AG04450 (cell line): ENCODE measurements at regions not wholly inside any gene's neighbourhood (a gene's known extent, or its start where the extent isn't known, plus 50 kb on each side); places are given as distances from the start of the nearest gene placed in this dataset.

Source experiments
- CTCF ChIA-PET: fragments of 300-600, 350-600 bp; formaldehyde crosslinking; extraction: SDS; loops from one replicate; lab custom pipeline; 2022; ENCODE audit warnings: antibody characterized with exemption, inconsistent platforms; lab: Charles Lee
- POLR2A ChIA-PET: fragments of 350-600 bp; formaldehyde crosslinking; extraction: SDS; loops from one replicate; lab custom pipeline; 2021; ENCODE audit warnings: antibody characterized with exemption, inconsistent platforms; lab: Yijun Ruan, JAX
- DNase-seq: peaks from one replicate; pipeline ENCODE4 v3.0.0-alpha.2; 2011; ENCODE audit warnings: low read depth, low spot score
- H3K27ac ChIP-seq: one replicate; pipeline ENCODE4 v1.5.1; 2012; ENCODE audit warnings: low read depth, low read length, control low read depth
- H3K27me3 ChIP-seq: one replicate; pipeline ENCODE4 v1.6.0; 2012; ENCODE audit warnings: low read length; ENCODE audit not compliant: control insufficient read depth, insufficient read depth
- H3K4me3 ChIP-seq: 2 replicates; pipeline ENCODE4 v1.5.1; 2011; ENCODE audit warnings: mild to moderate bottlenecking, low read depth, low read length, control low read depth
- H3K9me3 ChIP-seq: 2 replicates; pipeline ENCODE4 v1.5.1; 2012; ENCODE audit warnings: low read length; ENCODE audit not compliant: control insufficient read depth, insufficient read depth
- TF ChIP-seq, protein P1 (sequence below): IDR thresholded peaks from 2 replicates; pipeline ENCODE4 v1.5.1; 2011; ENCODE audit warnings: low read depth, low read length, control low read depth, inconsistent platforms

DNA sequence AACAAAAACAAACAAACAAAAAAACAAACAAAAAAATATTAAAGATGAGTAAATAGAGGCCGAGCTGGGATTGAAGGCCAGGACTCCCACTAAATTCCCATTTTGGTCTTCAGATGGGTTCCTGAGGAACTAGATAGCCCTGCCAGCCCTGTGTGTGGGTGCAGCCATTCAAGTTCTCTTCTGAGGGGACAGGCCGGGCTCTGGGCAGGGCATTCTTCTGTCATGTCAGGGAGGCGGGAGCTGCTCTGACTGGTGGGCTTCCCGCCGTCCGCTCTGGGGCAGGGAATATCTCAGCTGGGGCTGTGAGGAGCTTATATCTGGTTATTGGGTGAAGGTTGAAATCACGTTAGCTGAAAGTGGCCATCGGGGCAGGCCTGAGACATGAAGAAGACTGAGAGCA is 127.3 kb upstream of the CXCR4 start:
- DNase-seq = no peak
- POLR2A ChIA-PET = no interaction called here
- Histone ChIP-seq H3K27me3 (no peaks in the 10 kb centered on the region), H3K27ac (no peak overlapping the region), H3K9me3 (no peaks in the 10 kb centered on the region; the same call in 1 of the 2 replicates), H3K4me3 (no peak overlapping the region)
- CTCF ChIA-PET = no interaction called here
- TF ChIP-seq, protein P1, sequence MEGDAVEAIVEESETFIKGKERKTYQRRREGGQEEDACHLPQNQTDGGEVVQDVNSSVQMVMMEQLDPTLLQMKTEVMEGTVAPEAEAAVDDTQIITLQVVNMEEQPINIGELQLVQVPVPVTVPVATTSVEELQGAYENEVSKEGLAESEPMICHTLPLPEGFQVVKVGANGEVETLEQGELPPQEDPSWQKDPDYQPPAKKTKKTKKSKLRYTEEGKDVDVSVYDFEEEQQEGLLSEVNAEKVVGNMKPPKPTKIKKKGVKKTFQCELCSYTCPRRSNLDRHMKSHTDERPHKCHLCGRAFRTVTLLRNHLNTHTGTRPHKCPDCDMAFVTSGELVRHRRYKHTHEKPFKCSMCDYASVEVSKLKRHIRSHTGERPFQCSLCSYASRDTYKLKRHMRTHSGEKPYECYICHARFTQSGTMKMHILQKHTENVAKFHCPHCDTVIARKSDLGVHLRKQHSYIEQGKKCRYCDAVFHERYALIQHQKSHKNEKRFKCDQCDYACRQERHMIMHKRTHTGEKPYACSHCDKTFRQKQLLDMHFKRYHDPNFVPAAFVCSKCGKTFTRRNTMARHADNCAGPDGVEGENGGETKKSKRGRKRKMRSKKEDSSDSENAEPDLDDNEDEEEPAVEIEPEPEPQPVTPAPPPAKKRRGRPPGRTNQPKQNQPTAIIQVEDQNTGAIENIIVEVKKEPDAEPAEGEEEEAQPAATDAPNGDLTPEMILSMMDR = no peak

DNA sequence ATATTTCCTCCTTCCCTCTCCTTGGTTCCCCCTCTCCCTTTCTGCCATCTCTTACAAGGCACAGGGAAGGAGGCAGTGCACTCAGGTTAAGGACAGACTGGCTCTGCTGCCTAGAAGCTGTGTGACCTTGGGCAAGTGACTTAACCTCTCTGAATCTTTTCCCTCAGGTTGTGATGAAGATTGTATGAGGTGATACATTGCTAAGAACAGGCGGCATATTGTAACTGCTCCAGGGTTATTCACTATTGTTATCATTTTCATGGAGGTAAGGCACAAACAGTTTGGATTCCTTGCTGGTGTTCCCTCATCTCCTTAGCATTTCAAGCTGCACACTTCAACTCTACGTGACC is 126.6 kb upstream of the CXCR4 start:
- no peaks in the 10 kb centered on the region for H3K27me3 ChIP-seq
- H3K4me3 ChIP-seq = no peak overlapping the region
- TF ChIP-seq, protein P1 = no peak
- no peaks in the 10 kb centered on the region; the same call in 1 of the 2 replicates for H3K9me3 ChIP-seq
- no peak overlapping the region for H3K27ac ChIP-seq
- no peak for DNase-seq
- POLR2A ChIA-PET = no interaction called here
- CTCF ChIA-PET = no interaction called here

DNA sequence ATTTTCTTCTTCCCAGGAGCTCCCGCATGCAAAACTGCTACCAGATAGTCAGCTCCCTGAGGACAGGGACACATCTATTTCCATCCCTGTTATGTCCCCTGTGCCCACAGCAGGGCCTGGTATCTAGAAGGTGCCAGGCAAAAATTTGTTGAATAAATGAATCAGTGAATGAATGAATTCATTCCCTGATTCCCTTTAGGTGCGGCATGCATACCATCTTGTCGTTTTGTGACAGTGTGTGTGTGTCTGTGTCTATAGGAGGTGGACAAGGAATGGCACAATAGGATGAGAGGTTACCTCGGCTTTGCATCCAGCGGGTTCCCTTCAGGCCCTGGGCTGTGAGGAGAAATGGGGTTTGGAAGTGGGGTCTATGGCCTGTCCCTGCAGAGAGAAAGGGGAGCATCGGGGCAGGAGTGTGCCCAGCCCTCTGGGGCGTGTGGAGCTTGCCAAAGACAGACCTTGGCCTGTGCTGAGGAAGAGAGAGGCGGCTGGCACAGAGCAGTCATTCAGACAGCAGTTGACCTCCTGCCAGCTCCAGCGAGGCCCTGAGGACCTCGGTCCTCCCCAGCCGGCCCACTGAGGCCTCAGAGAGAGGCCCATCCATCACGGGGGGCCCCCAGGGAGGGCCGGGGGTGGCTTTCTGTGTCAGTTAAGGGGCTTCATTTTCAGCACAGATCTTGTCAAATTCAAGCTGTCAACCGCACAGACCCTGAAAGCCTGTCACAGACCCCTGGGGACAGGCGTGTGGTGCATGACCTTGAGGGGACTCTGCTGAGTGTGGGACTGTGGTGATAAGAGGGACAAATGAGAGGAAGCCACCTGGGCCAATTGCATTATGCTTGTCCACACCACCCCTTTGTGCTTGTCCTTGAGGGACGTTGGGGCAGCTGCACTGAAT is 125.9 kb upstream of the CXCR4 start:
- CTCF ChIA-PET = interaction anchor here (0.7 kb wide), 1 partner anchor 15 kb away, joined by 3 read pairs; no protein-coding TSS in a partner anchor
- POLR2A ChIA-PET = no interaction called here
- DNase-seq = no peak

DNA sequence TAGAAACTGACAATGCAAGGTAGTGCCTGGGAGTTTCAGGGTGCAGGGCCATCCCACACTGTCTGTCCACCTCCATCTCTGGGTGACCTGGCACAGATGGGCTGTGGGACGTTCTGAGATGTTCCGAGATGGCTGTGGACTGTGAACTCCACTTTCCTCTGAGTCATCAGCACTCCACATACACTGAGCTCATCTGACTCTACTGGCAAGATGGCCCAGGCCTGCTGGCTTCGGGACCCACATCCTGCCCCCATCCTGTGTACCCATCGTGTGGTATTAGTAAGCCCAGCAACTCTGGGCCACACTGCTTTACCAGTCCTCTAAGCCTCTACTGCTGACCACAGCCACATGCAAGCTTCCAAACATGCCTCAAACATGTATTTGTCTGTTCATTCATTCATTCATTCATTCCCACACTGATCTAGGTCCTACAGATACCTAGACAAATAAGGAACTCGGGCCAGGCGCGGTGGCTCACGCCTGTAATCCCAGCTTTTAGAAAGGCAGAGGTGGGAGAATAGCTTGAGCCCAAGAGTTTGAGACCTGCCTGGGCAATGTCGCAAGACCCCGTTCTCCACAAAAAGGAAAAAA is 124.8 kb upstream of the CXCR4 start:
- Histone ChIP-seq H3K9me3 (no peaks in the 10 kb centered on the region; the same call in 1 of the 2 replicates), H3K27me3 (no peaks in the 10 kb centered on the region), H3K4me3 (no peak overlapping the region), H3K27ac (no peak overlapping the region)
- CTCF ChIA-PET = interaction anchor here (0.7 kb wide), 1 partner anchor 16 kb away, joined by 3 read pairs; no protein-coding TSS in a partner anchor
- POLR2A ChIA-PET = no interaction called here
- TF ChIP-seq, protein P1 = no peak
- no peak for DNase-seq

More for the DNA sequence above, 125.9 kb upstream of the CXCR4 start:
- no peak overlapping the region for H3K27ac ChIP-seq
- TF ChIP-seq, protein P1 = no peak
- no peaks in the 10 kb centered on the region for H3K27me3 ChIP-seq
- no peaks in the 10 kb centered on the region; the same call in 1 of the 2 replicates for H3K9me3 ChIP-seq
- H3K4me3 ChIP-seq = no peak overlapping the region

DNA sequence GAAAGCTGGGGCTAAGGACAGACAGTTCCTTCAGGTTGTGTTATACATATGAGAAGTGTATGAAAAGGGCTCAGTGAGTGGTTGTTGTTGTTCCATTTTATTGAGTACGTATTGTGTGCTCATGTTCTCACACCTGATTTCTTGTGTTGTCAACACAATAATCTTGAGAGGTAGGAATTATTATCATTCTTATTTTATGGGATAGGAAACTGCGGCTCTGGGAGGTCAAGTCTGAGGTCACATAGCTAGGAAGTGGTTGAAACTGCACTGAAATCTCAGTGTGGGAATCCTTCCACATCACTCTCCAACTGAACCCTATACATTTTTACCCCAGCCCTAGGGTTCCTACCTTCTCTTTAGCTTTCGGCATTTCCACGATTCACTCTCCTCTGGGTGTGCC is 124.2 kb upstream of the CXCR4 start:
- CTCF ChIA-PET = interaction anchor here (0.5 kb wide), 1 partner anchor 366 kb away, joined by 8 read pairs; the partner anchor contains the start of gene MCM6

More for the DNA sequence above, 124.2 kb upstream of the CXCR4 start:
- H3K27me3 ChIP-seq = no peaks in the 10 kb centered on the region
- POLR2A ChIA-PET = no interaction called here
- no peak overlapping the region for H3K27ac ChIP-seq
- no peak for DNase-seq
- no peak overlapping the region for H3K4me3 ChIP-seq
- H3K9me3 ChIP-seq = no peaks in the 10 kb centered on the region; the same call in 1 of the 2 replicates
- TF ChIP-seq, protein P1 = no peak
